HEK293 (cell line): ENCODE measurements at regions not wholly inside any gene's neighbourhood (a gene's known extent, or its start where the extent isn't known, plus 50 kb on each side); places are given as distances from the start of the nearest gene placed in this dataset.

Experiments
- CTCF ChIA-PET: fragments of 350-600 bp; formaldehyde crosslinking; extraction: SDS; loops from one replicate; lab custom pipeline; 2021; ENCODE audit warnings: antibody characterized with exemption; lab: Yijun Ruan, JAX
- POLR2A ChIA-PET: fragments of 300-600 bp; formaldehyde crosslinking; extraction: SDS; loops from one replicate; lab custom pipeline; 2020; ENCODE audit warnings: antibody characterized with exemption, inconsistent platforms; lab: Yijun Ruan, JAX
- H3K27ac ChIP-seq: fragments of 200-500 bp; sonication (Bioruptor generic); 2 replicates; pipeline ENCODE4 v1.5.1; 2014; ENCODE audit warnings: low read depth, low read length, control low read depth, inconsistent platforms; ENCODE audit errors: extremely low read depth
- H3K36me3 ChIP-seq, 2 experiments: fragments of 200-500 bp in 1 of 2; sonication (Bioruptor generic) in 1 of 2; 1 replicate in 1 of 2; 2 replicates in 1 of 2; pipeline ENCODE4 v1.5.1; 2014 to 2017; ENCODE audit warnings: inconsistent platforms in 2 of 2, low read length in 2 of 2; ENCODE audit not compliant: control insufficient read depth in 2 of 2, insufficient read depth in 1 of 2
- H3K4me1 ChIP-seq: fragments of 200-500 bp; sonication (Bioruptor generic); 2 replicates; pipeline ENCODE4 v1.5.1; 2014; ENCODE audit warnings: mild to moderate bottlenecking, low read length, inconsistent platforms; ENCODE audit not compliant: control insufficient read depth, insufficient read depth
- H3K4me3 ChIP-seq: 2 replicates; pipeline ENCODE4 v1.5.1; 2011; ENCODE audit warnings: low read depth, mild to moderate bottlenecking, control low read depth, low read length, moderate library complexity
- H3K9me3 ChIP-seq: fragments of 200-500 bp; sonication (Bioruptor generic); 2 replicates; pipeline ENCODE4 v1.5.1; 2014; ENCODE audit warnings: low read depth, low read length, inconsistent platforms; ENCODE audit not compliant: control insufficient read depth, insufficient read depth
- ELK4 ChIP-seq: IDR thresholded peaks from 2 replicates; pipeline ENCODE4 v1.6.1; 2011; ENCODE audit warnings: mild to moderate bottlenecking, low read depth, low read length, borderline replicate concordance
- REST ChIP-seq: fragments of 450-650 bp; formaldehyde crosslinking; IDR thresholded peaks from 2 replicates; pipeline ENCODE4 v1.5.1; 2016; ENCODE audit warnings: missing biosample characterization, missing genetic modification characterization
- SETDB1 ChIP-seq: IDR thresholded peaks from one replicate; pipeline ENCODE4 v1.6.1; 2017; ENCODE audit warnings: mild to moderate bottlenecking, low read length, moderate library complexity, mixed read lengths; ENCODE audit not compliant: insufficient read length
- ZBTB26 ChIP-seq: fragments of 450-650 bp; formaldehyde crosslinking; optimal IDR thresholded peaks from 2 replicates; pipeline ENCODE3; 2016; ENCODE audit warnings: missing biosample characterization, mild to moderate bottlenecking, missing genetic modification characterization
- ZFP3 ChIP-seq: fragments of 450-650 bp; formaldehyde crosslinking; IDR thresholded peaks from 2 replicates; pipeline ENCODE4 v1.5.1; 2016; ENCODE audit warnings: low read depth, missing biosample characterization, missing genetic modification characterization
- ZNF19 ChIP-seq: fragments of 450-650 bp; formaldehyde crosslinking; IDR thresholded peaks from 2 replicates; pipeline ENCODE4; 2016; ENCODE audit warnings: missing biosample characterization, missing genetic modification characterization, low read depth
- ZNF214 ChIP-seq: fragments of 450-650 bp; formaldehyde crosslinking; IDR thresholded peaks from 2 replicates; pipeline ENCODE4 v1.5.1; 2017; ENCODE audit warnings: missing biosample characterization, mild to moderate bottlenecking, missing genetic modification characterization, borderline replicate concordance
- ZNF24 ChIP-seq: fragments of 450-650 bp; formaldehyde crosslinking; IDR thresholded peaks from 2 replicates; pipeline ENCODE4 v1.5.1; 2016; ENCODE audit warnings: missing biosample characterization, missing genetic modification characterization
- ZNF324 ChIP-seq: fragments of 450-650 bp; formaldehyde crosslinking; IDR thresholded peaks from 2 replicates; pipeline ENCODE4 v1.5.1; 2016; ENCODE audit warnings: missing biosample characterization, missing genetic modification characterization
- ZNF391 ChIP-seq: fragments of 450-650 bp; formaldehyde crosslinking; IDR thresholded peaks from 2 replicates; pipeline ENCODE4 v1.5.1; 2016; ENCODE audit warnings: low read depth, missing biosample characterization, missing genetic modification characterization, borderline replicate concordance
- ZNF416 ChIP-seq: fragments of 450-650 bp; formaldehyde crosslinking; IDR thresholded peaks from 2 replicates; pipeline ENCODE4 v1.5.1; 2016; ENCODE audit warnings: missing biosample characterization, missing genetic modification characterization
- ZNF530 ChIP-seq: fragments of 450-650 bp; formaldehyde crosslinking; IDR thresholded peaks from 2 replicates; pipeline ENCODE4 v1.5.1; 2016; ENCODE audit warnings: low read depth, missing biosample characterization, missing genetic modification characterization
- ZNF621 ChIP-seq: fragments of 450-650 bp; formaldehyde crosslinking; IDR thresholded peaks from 2 replicates; pipeline ENCODE4 v1.5.1; 2017; ENCODE audit warnings: missing biosample characterization, missing genetic modification characterization
- ZNF76 ChIP-seq: fragments of 450-650 bp; formaldehyde crosslinking; IDR thresholded peaks from 2 replicates; pipeline ENCODE4; 2016; ENCODE audit warnings: low read depth, missing biosample characterization, missing genetic modification characterization, borderline replicate concordance
- TF ChIP-seq, protein P1 (sequence below): fragments of 450-650 bp; formaldehyde crosslinking; IDR thresholded peaks from 2 replicates; pipeline ENCODE4 v1.5.0; 2017; ENCODE audit warnings: missing biosample characterization, missing genetic modification characterization, borderline replicate concordance
- TF ChIP-seq, protein P2 (sequence below): fragments of 450-650 bp; formaldehyde crosslinking; IDR thresholded peaks from 2 replicates; pipeline ENCODE4 v1.5.1; 2016; ENCODE audit warnings: missing biosample characterization, missing genetic modification characterization
- TF ChIP-seq, protein P3 (sequence below): fragments of 450-650 bp; formaldehyde crosslinking; IDR thresholded peaks from 2 replicates; pipeline ENCODE4 v1.5.1; 2016; ENCODE audit warnings: missing biosample characterization, missing genetic modification characterization, low read depth
- TF ChIP-seq, protein P4 (sequence below): fragments of 450-650 bp; formaldehyde crosslinking; IDR thresholded peaks from 2 replicates; pipeline ENCODE4 v1.5.1; 2016; ENCODE audit warnings: missing biosample characterization, missing genetic modification characterization

DNA sequence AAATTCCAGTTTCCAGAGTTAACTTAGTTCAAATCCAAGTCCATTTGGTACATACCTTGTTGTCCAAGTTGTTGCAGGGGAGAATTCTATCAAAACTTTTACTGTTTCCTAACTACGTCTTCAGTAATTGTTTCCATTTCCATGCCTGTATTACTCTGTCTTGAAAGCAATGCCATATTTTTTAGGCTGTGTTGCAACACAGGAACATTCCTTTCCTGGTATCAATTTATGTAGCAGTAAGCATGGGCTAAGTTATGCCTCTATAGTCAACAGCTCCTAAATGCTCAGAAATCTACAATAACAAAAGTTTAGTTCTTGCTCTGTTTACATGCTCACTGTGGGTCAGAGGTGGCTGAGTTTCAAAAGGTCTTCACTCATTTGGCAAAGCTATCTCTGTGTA, 1943.8 kb upstream of the PIK3C3 start:
- Histone ChIP-seq H3K4me3 (no peak overlapping the region), H3K9me3 (no peaks in the 10 kb centered on the region), H3K36me3 (no peaks in the 10 kb centered on the region), H3K27ac (no peak overlapping the region), H3K4me1 (no peaks in the 10 kb centered on the region)
- ChIA-PET POLR2A (no interaction called here), CTCF (no interaction called here)
- TF ChIP-seq, protein P1, sequence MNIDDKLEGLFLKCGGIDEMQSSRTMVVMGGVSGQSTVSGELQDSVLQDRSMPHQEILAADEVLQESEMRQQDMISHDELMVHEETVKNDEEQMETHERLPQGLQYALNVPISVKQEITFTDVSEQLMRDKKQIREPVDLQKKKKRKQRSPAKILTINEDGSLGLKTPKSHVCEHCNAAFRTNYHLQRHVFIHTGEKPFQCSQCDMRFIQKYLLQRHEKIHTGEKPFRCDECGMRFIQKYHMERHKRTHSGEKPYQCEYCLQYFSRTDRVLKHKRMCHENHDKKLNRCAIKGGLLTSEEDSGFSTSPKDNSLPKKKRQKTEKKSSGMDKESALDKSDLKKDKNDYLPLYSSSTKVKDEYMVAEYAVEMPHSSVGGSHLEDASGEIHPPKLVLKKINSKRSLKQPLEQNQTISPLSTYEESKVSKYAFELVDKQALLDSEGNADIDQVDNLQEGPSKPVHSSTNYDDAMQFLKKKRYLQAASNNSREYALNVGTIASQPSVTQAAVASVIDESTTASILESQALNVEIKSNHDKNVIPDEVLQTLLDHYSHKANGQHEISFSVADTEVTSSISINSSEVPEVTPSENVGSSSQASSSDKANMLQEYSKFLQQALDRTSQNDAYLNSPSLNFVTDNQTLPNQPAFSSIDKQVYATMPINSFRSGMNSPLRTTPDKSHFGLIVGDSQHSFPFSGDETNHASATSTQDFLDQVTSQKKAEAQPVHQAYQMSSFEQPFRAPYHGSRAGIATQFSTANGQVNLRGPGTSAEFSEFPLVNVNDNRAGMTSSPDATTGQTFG (tag by site-specific recombination), result no peak
- TF ChIP-seq, protein P2, sequence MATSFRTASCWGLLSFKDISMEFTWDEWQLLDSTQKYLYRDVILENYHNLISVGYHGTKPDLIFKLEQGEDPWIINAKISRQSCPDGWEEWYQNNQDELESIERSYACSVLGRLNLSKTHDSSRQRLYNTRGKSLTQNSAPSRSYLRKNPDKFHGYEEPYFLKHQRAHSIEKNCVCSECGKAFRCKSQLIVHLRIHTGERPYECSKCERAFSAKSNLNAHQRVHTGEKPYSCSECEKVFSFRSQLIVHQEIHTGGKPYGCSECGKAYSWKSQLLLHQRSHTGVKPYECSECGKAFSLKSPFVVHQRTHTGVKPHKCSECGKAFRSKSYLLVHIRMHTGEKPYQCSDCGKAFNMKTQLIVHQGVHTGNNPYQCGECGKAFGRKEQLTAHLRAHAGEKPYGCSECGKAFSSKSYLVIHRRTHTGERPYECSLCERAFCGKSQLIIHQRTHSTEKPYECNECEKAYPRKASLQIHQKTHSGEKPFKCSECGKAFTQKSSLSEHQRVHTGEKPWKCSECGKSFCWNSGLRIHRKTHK, result no peak
- TF ChIP-seq ZNF324 (tag by site-specific recombination) (no peak), ZBTB26 (tag by site-specific recombination) (no peak), REST (tag by site-specific recombination) (no peak), ELK4 (no peak), ZNF76 (tag by site-specific recombination) (no peak)

DNA sequence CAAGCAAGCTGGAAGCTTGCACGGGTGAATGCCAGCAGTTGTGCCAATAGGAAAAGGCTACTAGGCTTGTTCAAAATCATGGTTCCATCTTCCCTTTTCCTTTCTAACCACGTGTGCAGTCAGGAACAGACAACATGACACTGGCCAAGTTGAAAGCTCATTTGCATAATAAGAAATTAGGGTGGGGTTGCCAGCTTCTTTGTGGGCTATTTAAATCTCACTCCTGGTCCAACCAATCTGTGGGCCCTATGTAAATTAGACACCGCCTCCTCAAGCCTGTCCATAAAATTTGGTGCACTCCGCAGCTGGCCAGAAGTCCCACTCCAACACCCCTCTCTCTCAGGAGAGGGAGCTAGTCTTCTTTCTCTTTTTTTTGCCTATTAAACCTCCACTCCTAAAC, 1948.4 kb upstream of the PIK3C3 start:
- no peaks in the 10 kb centered on the region for H3K4me1 ChIP-seq
- CTCF ChIA-PET, result interaction anchor here (0.9 kb wide), 1 partner anchor 16 kb away, joined by 3 read pairs; no protein-coding TSS in a partner anchor
- H3K4me3 ChIP-seq, result no peak overlapping the region
- no peaks in the 10 kb centered on the region for H3K9me3 ChIP-seq
- POLR2A ChIA-PET, result no interaction called here
- TF ChIP-seq, protein P3, sequence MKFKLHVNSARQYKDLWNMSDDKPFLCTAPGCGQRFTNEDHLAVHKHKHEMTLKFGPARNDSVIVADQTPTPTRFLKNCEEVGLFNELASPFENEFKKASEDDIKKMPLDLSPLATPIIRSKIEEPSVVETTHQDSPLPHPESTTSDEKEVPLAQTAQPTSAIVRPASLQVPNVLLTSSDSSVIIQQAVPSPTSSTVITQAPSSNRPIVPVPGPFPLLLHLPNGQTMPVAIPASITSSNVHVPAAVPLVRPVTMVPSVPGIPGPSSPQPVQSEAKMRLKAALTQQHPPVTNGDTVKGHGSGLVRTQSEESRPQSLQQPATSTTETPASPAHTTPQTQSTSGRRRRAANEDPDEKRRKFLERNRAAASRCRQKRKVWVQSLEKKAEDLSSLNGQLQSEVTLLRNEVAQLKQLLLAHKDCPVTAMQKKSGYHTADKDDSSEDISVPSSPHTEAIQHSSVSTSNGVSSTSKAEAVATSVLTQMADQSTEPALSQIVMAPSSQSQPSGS, result no peak
- TF ChIP-seq ZNF416 (tag by site-specific recombination) (no peak), ZFP3 (tag by site-specific recombination) (no peak), ZNF621 (tag by site-specific recombination) (no peak), ZNF214 (tag by site-specific recombination) (no peak), ZNF19 (tag by site-specific recombination) (no peak), ZNF530 (tag by site-specific recombination) (no peak), ZNF76 (tag by site-specific recombination) (no peak), ZNF24 (tag by site-specific recombination) (no peak), ZNF391 (no peak), SETDB1 (no peak)
- TF ChIP-seq, protein P4, sequence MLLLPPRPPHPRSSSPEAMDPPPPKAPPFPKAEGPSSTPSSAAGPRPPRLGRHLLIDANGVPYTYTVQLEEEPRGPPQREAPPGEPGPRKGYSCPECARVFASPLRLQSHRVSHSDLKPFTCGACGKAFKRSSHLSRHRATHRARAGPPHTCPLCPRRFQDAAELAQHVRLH (tag by site-specific recombination), result no peak
- H3K36me3 ChIP-seq, result no peaks in the 10 kb centered on the region
- no peak overlapping the region for H3K27ac ChIP-seq
